ENCODE measurements at regions not wholly inside any gene's neighbourhood (a gene's known extent, or its start where the extent isn't known, plus 50 kb on each side); places are given as distances from the start of the nearest gene placed in this dataset.
"Not testable (repeated sequence)": the region's sequence is repeated elsewhere in the genome, so short reads cannot be mapped to it uniquely, and the experiment has no call there.

DNA sequence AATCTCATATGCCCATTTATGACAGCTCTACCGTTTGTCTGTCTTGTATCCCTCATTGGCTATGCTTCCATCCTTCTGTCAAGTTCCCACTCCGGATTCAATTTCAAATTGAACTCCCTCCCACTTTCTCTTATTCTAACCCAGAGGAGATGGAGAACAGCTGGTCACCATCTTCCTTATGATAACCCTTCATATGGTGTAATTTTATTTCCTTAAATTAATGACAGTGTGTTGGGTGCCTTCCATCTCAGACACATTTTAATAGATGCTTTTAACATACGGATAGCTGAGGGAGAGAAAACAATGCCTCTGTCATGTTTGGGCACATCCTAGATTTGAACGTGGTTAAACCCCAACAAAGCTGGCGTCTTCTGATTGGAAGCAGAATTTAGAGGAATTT is 103.0 kb upstream of the PLXNA2 start:
- no peak for DNase-seq (ENCODE audit: low read depth in 2 of 2)

DNA sequence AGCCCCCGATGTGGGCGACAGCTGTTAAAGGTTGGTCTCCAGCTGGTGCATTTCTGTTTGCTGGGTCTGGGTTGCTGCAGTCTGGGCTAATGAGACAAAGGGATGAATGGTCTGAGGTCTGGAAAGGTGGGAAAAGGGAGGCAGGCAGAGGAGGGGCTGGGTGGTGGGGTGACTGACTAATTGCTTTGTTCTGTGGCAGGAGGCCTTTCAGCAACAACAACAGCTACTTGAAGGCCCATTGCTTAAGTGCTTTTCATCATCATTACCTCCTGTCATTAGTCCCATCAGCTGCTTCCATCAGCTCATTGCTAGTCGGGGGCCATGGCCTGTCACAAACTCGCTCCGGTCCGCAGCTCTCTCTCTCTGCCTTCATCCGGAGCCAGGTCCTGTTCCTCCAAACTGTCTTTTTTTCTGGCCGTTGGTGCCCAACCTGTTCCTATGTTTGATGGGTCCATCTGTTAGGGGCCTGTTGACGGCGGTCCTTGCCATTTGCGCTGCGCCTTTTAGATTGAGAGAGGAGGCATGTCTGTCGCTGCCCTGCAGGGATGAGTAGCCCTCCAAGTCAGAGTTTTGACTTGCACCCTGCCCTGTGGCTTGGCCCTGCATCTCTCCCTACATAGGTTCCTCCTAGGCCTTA is 105.6 kb upstream of the PLXNA2 start:
- no peak for DNase-seq (ENCODE audit: low read depth in 2 of 2)

DNA sequence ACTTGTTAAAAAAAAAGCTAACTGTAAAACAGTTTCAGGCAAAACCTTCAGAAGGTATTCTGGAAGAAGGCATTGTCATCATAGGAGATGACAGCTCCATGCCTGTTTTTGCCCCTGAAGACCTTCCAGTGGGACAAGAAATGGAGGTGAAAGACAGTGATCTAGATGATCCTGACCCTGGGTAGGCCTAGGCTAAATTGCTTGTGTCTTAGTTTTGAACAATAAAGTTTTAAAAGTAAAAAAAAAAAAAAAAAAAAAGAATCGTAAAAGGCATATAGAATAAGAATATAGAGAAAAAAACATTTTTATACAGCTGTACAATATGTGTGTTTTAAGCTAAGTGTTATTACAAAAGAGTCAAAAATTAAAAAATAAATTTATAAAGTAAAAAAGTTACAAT is 106.6 kb upstream of the PLXNA2 start:
- no peak for DNase-seq (ENCODE audit: low read depth in 2 of 2)

DNA sequence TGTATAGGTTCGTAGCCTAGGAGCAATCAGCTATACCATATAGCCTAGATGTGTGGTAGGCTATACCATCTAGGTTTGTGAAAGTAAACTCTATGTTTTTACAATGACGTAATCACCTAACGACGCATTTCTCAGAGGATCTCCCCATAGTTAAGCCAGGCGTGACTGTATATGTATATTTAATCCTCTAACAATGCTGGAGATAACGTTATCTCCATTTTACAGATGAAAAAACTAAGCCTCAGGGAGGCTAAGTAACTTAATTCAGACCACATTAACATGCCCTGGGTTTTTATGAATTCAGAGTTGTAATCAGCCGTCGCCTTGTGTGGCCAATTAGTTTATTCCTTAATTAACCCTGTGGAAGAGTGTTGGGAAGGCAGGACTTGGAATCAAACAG is 107.7 kb upstream of the PLXNA2 start:
- DNase-seq (ENCODE audit: low read depth in 2 of 2): no peak

DNA sequence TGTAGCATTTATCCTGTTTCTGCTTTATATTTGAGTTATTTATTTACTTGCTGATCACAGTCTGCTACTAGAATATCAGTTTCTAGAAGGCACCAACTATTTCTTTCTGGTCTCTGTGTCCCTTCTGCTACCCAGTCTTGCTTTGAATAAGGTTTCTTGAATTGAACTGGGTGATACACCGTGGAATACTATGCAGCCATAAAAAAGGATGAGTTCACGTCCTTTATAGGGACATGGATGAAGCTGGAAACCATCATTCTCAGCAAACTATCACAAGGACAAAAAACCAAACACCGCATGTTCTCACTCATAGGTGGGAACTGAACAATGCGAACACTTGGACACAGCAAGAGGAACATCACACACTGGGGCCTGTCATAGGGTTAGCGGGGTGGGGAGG is 109.6 kb upstream of the PLXNA2 start:
- not testable (repeated sequence) for DNase-seq (ENCODE audit: low read depth in 2 of 2)

DNA sequence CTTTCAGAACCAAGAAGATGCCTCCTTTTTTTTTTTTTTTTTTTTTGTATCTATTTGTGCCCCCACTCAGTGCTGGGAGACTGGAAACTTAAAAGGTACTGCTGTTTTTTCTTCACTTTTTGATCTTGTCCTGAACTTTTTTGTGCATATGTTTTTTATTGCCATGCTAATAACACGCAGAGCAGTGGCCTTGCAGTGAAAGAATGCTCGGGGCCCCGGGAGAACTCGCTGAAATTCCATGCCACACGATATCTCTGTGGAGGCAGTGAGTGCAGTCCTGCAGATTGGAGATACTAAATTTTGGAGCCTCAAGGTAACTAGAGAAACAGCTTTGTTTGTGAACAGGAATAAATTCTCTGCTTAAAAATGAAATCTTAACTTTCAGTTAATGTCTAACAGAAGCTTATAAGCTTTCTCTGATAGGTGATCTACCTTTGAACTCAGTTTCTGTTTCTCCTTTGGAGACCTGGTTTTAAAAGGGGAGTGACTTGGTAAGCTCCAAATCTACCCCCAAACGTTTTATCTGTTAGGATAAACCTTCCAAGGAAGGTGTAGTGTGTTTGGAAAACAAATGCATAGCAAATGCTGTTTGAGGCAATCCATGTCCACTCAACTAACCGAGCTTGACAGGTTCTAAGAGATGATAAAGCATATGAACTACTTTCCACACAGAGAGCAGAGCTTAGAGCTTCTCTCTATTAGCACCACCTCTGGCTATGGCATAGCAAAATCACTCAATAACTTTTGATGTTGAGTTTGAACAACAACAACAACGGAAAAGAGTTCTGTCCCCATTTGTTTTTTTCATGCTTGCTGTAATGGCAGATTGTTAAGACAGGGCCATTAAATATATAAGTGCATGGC is 113.7 kb upstream of the PLXNA2 start:
- no peak for DNase-seq (ENCODE audit: low read depth in 2 of 2)

DNA sequence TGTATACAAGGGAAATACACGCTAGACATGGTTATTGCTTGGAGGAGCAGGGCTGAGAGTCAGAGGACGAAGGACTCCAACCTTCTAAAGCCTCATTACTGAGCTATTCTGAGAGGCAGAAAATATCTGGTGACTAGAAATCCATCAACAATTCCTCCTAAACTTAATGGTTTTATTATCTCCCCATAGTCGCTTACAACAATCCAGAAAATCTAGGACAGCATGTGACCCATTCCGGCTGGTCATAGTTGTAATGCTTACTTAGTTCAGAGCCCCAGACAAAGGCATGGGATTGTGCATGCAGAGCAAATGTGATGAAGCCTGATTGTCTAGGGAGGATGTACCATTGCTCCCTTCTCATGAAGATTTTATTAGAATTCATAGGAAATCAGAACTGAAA is 114.5 kb upstream of the PLXNA2 start:
- DNase-seq (ENCODE audit: low read depth in 2 of 2): no peak

DNA sequence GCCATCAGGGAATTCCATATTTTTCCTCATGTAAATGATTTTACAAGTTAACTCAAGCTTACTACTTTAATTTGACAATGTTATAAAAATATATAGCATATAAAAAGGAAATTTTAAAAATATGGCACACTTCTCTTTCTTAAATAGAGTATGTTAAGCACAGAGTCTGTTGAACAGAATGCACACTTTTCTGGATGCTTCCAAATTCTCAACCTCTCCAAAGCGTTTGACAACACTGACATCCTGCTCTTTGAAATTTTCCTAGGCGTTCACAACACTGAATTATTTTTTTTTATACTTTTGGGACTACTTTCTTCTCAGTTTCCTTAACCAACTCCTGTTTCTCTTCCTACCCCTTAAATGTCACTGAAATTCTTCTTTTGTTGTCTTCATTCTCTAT is 117.8 kb upstream of the PLXNA2 start:
- DNase-seq (ENCODE audit: low read depth in 2 of 2): no peak

DNA sequence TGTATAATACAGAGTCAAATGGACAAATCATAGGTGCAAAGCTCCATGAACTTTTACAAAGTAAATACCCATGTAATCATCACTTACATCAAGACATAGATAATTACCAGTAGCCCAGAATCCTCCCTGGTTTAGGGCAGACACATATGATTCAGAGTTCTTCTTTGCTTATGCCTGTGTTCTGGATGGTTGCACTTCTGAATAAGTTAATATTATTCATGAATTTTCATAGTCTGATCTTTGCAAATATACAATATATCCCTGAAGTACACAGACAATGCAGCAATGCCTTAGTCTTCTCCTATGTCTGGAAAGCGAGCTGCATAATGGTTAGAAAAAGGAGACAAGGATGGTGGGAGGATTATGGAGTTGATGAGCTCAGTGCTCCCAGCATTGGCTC is 122.4 kb upstream of the PLXNA2 start:
- DNase-seq (ENCODE audit: low read depth in 2 of 2): no peak

DNA sequence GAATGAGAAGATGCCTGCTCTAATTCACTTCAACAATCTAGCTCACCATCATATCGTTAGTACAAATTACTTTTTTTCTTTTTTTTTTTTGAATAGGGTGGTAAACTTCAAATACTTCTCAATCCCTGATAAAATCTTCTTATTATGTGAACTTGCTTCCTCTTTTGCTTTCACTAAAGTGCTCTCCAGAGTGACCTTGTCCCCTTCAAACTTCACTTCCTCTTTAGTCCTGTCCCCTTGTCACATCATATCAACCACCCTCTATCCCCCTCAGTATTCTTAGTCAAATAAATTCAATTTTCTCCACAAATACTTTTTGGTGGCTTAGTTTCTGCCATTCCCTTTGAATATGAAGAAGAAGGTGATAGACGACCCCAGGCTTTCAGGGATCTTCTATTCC is 124.9 kb upstream of the PLXNA2 start:
- no peak for DNase-seq (ENCODE audit: low read depth in 2 of 2)

DNA sequence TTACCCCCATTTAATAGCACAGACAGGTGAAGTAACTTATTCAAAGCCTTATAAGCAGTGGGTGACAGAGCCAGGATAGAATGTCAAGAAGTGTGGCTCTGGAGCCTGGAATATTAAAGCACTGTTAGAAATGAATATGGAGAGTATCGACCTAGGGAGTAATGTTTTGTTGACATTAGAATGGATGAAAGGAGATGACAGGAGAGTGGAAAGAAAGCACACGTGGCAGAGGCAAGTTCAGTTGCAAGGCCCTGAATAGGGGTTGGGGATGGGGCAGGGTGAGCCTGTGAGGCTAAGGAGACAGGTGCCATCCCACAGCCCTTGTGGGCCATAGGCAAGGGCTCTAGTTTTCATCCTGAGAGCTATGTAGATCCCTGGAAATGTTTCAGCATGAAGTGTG is 125.5 kb upstream of the PLXNA2 start:
- DNase-seq (ENCODE audit: low read depth in 2 of 2): no peak

DNA sequence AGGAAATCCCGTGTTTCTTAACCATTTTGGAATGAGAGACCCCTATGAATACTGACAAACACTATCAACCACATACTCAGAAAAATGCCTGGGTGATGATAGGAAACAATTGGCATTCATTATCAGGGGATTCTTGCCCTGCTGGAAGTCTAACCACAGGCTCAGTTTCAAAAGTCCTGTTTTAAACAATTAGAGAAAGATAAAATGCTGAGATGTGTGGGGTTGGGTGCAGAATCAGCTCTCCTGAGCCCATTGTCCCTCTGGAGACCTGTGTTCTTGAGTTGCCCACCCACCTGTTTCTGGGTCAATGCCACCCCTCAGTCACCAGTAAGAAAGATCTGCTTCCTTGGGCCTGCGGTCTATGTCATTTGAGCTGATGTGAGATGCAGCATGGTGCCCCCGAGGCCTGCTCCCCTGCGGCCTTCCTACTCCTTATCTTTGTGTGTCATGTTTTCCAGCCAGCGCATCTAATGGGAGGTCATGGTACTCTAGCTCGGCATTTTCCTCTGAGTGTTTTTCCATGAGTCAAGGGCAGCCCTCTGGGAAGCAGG is 130.3 kb upstream of the PLXNA2 start:
- no peak for DNase-seq (ENCODE audit: low read depth in 2 of 2)

DNA sequence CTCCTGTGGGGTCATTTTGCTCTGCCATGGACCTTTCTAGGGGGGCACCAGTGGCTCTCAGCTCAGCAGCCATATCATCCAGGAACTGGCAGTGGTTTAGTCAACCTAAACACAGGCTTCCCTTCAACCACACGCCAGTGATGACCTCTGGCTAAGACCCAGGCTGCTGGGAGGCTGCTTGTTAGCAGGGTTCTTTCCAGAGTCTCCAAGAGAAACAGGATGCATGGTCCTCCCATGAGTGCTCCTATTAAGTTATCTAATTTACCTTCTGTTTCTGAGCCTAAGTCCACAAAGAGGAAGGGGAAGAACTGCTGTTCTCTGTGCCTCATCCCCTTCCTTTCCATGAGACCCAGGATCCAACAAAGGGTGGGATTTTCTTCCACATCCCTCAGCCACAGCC is 137.3 kb upstream of the PLXNA2 start:
- no peak for DNase-seq (ENCODE audit: low read depth in 2 of 2)

DNA sequence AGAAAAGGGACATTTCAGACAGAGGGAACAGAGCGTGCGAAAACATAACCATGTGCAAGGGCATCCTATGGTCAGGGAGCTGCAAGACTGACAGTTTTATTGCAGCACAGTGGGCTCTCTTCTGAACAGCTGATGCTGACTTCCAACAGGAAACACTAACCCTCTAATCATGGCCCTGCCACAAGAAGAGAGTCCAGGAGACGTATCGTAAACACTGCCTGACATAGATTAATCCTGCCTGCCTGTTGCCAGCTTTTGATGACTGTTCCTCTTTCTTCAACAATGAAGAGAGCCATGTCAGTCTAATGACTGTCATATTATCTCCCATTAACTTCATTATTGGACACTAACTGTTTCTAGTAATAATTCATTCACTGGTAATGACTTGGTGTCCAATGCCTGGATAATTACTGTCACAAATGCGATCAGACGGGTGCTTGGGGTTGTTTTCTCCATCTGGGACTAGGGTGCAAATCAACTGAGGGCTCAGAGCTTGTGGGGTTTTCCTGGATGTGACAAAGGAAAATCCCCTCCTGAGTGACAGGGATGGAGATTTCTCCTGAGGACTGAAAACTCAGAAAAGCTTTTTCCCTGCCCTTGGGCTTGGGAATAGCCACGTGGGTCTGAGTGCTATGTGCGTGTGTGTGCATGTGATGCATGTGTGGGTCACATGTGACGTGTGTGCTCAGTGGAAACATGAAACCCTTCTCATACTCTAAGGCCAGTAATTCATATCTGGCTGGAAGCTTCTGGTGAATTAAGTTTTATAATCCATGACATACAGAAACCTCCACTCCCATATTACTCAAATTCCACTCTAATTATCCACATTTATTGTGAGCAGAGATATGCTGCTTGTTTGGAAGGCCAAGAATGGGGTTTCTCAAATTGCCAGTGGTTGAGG is 144.0 kb upstream of the PLXNA2 start:
- no peak for DNase-seq (ENCODE audit: low read depth in 2 of 2)

DNA sequence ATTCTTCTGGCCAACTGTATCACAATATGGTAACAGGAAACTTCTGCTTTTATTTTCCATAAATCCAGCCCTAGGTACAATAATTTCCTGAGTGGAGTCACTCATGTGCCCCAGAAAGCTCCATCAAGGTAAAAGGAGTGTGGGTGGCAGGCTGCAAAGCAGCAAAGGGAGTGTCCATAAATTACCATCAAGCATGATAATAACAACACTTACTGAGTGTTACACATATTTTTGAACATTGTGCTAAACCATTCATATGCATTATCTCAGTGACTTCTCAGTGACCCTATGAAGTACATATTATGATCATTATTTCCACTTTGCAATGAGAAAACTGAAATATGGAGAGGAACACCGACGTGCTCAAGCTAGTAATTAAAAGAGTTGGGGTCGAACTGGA is 149.2 kb upstream of the PLXNA2 start:
- no peak for DNase-seq (ENCODE audit: low read depth in 2 of 2)

DNA sequence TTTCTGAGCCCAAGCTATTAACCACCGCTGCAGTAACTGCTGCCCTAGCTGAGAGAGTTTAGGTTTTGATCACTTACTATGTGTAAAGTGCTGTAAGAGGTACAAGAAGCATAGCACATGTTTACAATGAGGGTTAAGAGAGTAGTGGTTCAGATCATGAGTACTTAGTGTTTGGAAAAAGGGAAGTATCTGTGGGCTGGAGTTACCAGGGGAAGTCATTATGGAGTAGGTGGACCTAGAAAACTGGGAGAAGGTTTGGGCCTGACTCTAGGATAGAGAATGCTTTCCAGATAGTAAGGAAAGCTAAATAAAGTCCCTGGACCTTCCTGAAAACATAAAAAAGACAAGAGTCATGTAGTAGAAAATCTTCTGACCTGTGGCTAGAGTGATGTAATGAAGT is 149.6 kb upstream of the PLXNA2 start:
- DNase-seq (ENCODE audit: low read depth in 2 of 2): no peak

DNA sequence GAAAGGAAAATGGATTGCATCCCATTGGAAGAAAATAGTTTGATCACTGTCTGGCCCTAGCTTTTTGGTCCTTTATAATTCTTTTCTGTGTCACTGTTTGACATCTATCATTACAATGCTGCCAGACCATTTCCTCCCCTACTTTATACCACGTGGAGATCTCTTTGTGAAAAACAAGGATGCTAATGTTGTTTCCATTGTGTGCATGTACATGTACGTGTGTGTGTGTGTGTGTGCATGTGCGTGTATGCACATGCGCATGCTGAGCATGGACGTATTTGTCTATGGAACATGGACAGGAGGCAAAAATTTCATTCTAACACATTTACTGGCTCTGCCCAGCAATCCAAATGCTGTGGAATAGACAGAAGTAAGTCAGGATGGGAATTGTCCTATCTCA is 153.1 kb upstream of the PLXNA2 start:
- DNase-seq (ENCODE audit: low read depth in 2 of 2): no peak

DNA sequence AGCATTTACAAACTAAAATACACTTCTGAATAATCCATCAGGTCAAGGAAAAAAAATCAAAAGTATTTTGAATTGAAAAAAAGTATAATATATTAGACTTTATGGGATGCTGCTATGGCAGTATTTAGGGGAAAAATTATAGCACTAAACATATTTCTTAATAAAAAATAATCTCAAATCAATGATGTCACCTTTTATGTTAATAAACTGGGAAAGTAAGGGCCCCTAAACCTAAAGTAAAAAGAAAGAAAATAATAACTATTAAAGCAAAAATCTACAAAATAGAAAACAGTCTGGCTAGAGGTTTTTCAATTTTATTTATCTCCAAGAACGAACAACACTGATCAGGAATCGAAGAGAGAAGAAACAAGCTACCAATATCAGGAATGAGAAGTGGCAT is 160.8 kb upstream of the PLXNA2 start:
- DNase-seq (ENCODE audit: low read depth in 2 of 2): no peak

DNA sequence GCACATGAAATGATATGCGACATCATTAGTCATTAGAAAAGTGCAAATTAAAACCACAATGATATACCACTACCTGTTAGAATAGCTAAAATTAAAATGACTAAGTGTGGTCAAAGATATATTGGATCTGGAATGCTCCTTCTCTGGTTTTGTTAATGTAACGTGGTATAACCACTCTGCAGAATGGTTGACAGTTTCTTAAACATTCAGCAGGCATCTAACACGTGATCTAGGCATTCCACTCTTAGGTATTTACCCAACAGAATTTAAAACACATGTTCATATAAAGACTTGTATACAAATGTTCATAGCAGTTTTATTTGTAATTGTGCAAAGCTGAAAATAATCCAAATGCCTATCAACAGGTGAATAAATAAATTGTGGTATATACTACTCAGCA is 165.0 kb upstream of the PLXNA2 start:
- DNase-seq (ENCODE audit: low read depth in 2 of 2): no peak

DNA sequence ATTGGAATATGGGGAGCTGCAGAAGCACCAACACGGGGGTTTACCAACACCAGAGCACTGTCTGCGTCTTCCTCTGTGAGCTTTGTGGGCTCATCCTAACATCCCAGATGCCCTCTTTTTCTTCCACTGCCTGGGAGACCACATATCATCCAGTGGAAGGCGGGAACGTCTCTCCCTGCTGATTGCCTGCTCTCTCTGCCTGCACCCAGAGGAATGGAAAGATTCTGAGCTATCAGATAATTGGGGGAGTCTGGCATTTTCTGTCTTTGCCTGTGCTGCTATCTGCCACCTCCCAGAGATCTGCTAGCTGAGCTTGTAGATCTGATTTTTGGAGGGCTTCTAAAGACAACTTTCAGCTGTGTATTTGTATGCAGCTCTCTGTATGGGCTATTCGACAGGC is 166.2 kb upstream of the PLXNA2 start:
- no peak for DNase-seq (ENCODE audit: low read depth in 2 of 2)

DNA sequence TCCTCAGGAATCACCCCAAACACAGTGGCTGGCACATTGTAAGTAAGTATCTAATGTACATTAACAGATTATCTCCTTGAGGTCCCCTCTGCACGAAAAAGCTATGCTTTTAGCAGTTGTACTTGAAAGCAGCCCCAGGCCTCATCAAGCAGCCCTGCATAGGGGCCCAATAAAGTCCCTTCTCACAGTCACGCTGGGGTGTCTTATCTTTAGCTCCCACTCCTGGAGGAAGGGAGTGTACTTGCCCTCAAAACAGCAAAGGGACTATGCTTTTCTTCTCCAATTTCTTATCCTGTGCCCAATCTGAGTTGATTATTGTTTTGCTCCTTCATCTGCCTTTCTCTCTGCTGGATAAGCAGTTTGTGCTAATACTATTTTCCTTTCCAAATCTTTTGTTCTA is 168.8 kb upstream of the PLXNA2 start:
- no peak for DNase-seq (ENCODE audit: low read depth in 2 of 2)

DNA sequence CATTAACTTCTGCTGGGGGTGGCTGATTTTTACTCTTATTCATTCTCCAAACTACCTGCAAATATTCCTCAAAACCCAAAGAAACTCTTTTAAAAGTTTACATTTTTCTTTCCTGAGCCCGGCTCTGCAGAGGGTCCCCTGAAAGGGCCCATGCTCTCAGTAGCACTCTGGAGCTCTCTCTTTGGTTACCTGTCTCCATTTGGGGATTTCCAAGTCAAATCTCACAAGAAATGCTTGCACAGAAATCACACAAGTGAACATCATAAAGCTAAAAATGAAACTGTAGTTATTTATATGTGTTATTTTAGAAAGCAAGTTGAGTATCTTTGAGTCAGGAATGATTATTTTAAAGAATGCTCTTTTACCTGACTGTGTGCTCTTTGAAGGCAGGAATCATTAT is 174.5 kb upstream of the PLXNA2 start:
- no peak for DNase-seq (ENCODE audit: low read depth in 2 of 2)

Measured in stimulated activated CD4-positive, alpha-beta T cell treated with anti-CD3 and anti-CD28 coated beads, Interleukin-4, amount 100 ng/mL, for 48 hours (primary cell).